ENCODE measurements at regions not wholly inside any gene's neighbourhood (a gene's known extent, or its start where the extent isn't known, plus 50 kb on each side); places are given as distances from the start of the nearest gene placed in this dataset.

GRCh38 chr3:21185816-21186314 lies 565.1 kb downstream of the ZNF385D start:
- H3K36me3 ChIP-seq (ENCODE audit: control insufficient read depth in 1 of 2, insufficient read depth in 2 of 2, low read length in 2 of 2): no peaks in the 10 kb centered on the region
- H3K79me2 ChIP-seq (ENCODE audit: insufficient read depth, low read length): no peaks in the 10 kb centered on the region
- RAD21 ChIA-PET (ENCODE audit: low non-redundant PET in 1 of 2, low total read pairs in 2 of 2, uncharacterized antibody in 2 of 2, unreplicated experiment in 2 of 2): no interaction called here
- H3K4me2 ChIP-seq (ENCODE audit: low read length): no peak overlapping the region
- H3K9me2 ChIP-seq (ENCODE audit: insufficient read depth): no peaks in the 10 kb centered on the region
- POLR2A ChIA-PET: no interaction called here
- no peak overlapping the region for H3K4me3 ChIP-seq (replicated peaks in 1 of 2; ENCODE audit: low read depth in 1 of 2, low read length in 2 of 2)
- BruUV-seq (replicated peaks): no TSS peak
- no peak overlapping the region for H3K27ac ChIP-seq (ENCODE audit: low read depth, low read length)
- H3K4me1 ChIP-seq (ENCODE audit: control insufficient read depth in 1 of 2, insufficient read depth in 2 of 2, low read length in 2 of 2): no peaks in the 10 kb centered on the region
- no peak for TF ChIP-seq YY1 (IDR thresholded peaks at IDR 0.05; ENCODE audit: extremely low read depth, insufficient replicate concordance, low read depth, low read length)
- no peak for TF ChIP-seq CBX3 (IDR thresholded peaks at IDR 0.05; ENCODE audit: low read depth)
- TF ChIP-seq SP1 (IDR thresholded peaks at IDR 0.05; ENCODE audit: low read depth): no peak
- no peak for TF ChIP-seq RAD21 (IDR thresholded peaks at IDR 0.05; ENCODE audit: low read depth)
- TF ChIP-seq, protein P1, sequence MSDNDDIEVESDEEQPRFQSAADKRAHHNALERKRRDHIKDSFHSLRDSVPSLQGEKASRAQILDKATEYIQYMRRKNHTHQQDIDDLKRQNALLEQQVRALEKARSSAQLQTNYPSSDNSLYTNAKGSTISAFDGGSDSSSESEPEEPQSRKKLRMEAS (IDR thresholded peaks at IDR 0.05): no peak
- TF ChIP-seq CTCF (IDR thresholded peaks at IDR 0.05 in 2 of 3, conservative IDR thresholded peaks at IDR 0.05 in 1 of 3; ENCODE audit: borderline replicate concordance in 1 of 3, insufficient read depth in 1 of 3, low read depth in 2 of 3, low read length in 2 of 3): no peak
- no peak for TF ChIP-seq ELF1 (IDR thresholded peaks at IDR 0.05; ENCODE audit: borderline replicate concordance, low read depth)
- TF ChIP-seq CEBPB (IDR thresholded peaks at IDR 0.05; ENCODE audit: low read depth): no peak
- no peak for TF ChIP-seq SIN3A (IDR thresholded peaks at IDR 0.05; ENCODE audit: low read depth)
- TF ChIP-seq, protein P2, sequence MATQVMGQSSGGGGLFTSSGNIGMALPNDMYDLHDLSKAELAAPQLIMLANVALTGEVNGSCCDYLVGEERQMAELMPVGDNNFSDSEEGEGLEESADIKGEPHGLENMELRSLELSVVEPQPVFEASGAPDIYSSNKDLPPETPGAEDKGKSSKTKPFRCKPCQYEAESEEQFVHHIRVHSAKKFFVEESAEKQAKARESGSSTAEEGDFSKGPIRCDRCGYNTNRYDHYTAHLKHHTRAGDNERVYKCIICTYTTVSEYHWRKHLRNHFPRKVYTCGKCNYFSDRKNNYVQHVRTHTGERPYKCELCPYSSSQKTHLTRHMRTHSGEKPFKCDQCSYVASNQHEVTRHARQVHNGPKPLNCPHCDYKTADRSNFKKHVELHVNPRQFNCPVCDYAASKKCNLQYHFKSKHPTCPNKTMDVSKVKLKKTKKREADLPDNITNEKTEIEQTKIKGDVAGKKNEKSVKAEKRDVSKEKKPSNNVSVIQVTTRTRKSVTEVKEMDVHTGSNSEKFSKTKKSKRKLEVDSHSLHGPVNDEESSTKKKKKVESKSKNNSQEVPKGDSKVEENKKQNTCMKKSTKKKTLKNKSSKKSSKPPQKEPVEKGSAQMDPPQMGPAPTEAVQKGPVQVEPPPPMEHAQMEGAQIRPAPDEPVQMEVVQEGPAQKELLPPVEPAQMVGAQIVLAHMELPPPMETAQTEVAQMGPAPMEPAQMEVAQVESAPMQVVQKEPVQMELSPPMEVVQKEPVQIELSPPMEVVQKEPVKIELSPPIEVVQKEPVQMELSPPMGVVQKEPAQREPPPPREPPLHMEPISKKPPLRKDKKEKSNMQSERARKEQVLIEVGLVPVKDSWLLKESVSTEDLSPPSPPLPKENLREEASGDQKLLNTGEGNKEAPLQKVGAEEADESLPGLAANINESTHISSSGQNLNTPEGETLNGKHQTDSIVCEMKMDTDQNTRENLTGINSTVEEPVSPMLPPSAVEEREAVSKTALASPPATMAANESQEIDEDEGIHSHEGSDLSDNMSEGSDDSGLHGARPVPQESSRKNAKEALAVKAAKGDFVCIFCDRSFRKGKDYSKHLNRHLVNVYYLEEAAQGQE (IDR thresholded peaks at IDR 0.05; ENCODE audit: low read depth): no peak
- TF ChIP-seq FOSL1 (IDR thresholded peaks at IDR 0.05; ENCODE audit: low read depth): no peak
- no peak for TF ChIP-seq POLR2A (IDR thresholded peaks at IDR 0.05; ENCODE audit: borderline replicate concordance, extremely low read depth, insufficient read depth, insufficient read length)
- TF ChIP-seq ZFX (IDR thresholded peaks at IDR 0.05): no peak
- TF ChIP-seq, protein P3, sequence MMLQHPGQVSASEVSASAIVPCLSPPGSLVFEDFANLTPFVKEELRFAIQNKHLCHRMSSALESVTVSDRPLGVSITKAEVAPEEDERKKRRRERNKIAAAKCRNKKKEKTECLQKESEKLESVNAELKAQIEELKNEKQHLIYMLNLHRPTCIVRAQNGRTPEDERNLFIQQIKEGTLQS (IDR thresholded peaks at IDR 0.05): no peak
- no peak for TF ChIP-seq JUND (IDR thresholded peaks at IDR 0.05)
- TF ChIP-seq EGR1 (IDR thresholded peaks at IDR 0.05; ENCODE audit: low read depth): no peak
- TF ChIP-seq POLR2AphosphoS5 (IDR thresholded peaks at IDR 0.05; ENCODE audit: low read depth, low read length): no peak
- no peak for TF ChIP-seq TCF7L2 (IDR thresholded peaks at IDR 0.05; ENCODE audit: borderline replicate concordance, extremely low read depth, insufficient read depth, insufficient read length)
- no peak for TF ChIP-seq SRF (IDR thresholded peaks at IDR 0.05; ENCODE audit: low read depth)
- H3K27me3 ChIP-seq (ENCODE audit: insufficient read depth, low read length): no peaks in the 10 kb centered on the region
- no peak for DNase-seq (ENCODE audit: low read depth, low spot score)
- no peak overlapping the region for H3K9ac ChIP-seq (ENCODE audit: low read length)
- no peak for ATAC-seq
- no peaks in the 10 kb centered on the region; a peak in 1 of 4 replicates for H3K9me3 ChIP-seq (ENCODE audit: control insufficient read depth in 1 of 2, insufficient read depth in 1 of 2, low read depth in 1 of 2, low read length in 2 of 2)
- no peak overlapping the region for H2AFZ ChIP-seq (ENCODE audit: low read depth, low read length, poor library complexity, severe bottlenecking)
- CTCF ChIA-PET: no interaction called here
- no peaks in the 10 kb centered on the region for H4K20me1 ChIP-seq (ENCODE audit: insufficient read depth)
- intact Hi-C loops (cut with micrococcal nuclease): no loop called here

Data from HCT116 (cell line).